ENCODE measurements at regions not wholly inside any gene's neighbourhood (a gene's known extent, or its start where the extent isn't known, plus 50 kb on each side); places are given as distances from the start of the nearest gene placed in this dataset.

- Mint-ChIP-seq H3K27me3 (ENCODE audit: low read depth) (peaks cover 9% of the 10 kb centered on the region), H3K27ac (no peak overlapping the region)
- no peak overlapping the region for H2BK15ac ChIP-seq (ENCODE audit: low read depth, low read length)
Measured at GRCh38 chr6:44699851-44700250, 312.3 kb downstream of the CDC5L start.

More at GRCh38 chr6:44699851-44700250, 312.3 kb downstream of the CDC5L start:
- Histone ChIP-seq H3K4me2 (ENCODE audit: insufficient read depth, insufficient read length, low read length) (no peak overlapping the region), H3K27me3 (ENCODE audit: insufficient read depth, low read length) (no peaks in the 10 kb centered on the region), H3K23me2 (ENCODE audit: insufficient read length, low read depth, low read length, poor library complexity, severe bottlenecking) (no peaks in the 10 kb centered on the region), H3K56ac (ENCODE audit: insufficient read length, low read depth, low read length) (no peak overlapping the region), H3K4me1 (ENCODE audit: insufficient read depth, low read length) (peaks cover 2% of the 10 kb centered on the region; the same call in 1 of the 2 replicates), H2BK12ac (ENCODE audit: insufficient read length, low read depth, low read length) (no peak overlapping the region), H4K5ac (ENCODE audit: insufficient read length, low read depth, low read length) (no peak overlapping the region), H2BK20ac (ENCODE audit: low read depth, low read length, poor library complexity, severe bottlenecking) (no peak overlapping the region), H2AFZ (ENCODE audit: low read length) (no peak overlapping the region), H3K18ac (ENCODE audit: insufficient read length, low read depth, low read length) (no peak overlapping the region), H3K23ac (ENCODE audit: insufficient read length, low read depth, low read length) (no peak overlapping the region), H3K14ac (ENCODE audit: insufficient read depth, low read length) (no peak overlapping the region), H4K8ac (replicated peaks; ENCODE audit: insufficient read length, low read depth, low read length) (no peak overlapping the region), H3K79me1 (ENCODE audit: insufficient read depth, low read depth, low read length, poor library complexity, severe bottlenecking) (no peaks in the 10 kb centered on the region), H3K4ac (ENCODE audit: low read depth, low read length) (no peak overlapping the region), H4K91ac (ENCODE audit: insufficient read length, low read depth, low read length) (no peak overlapping the region), H2BK120ac (ENCODE audit: low read depth, low read length, poor library complexity, severe bottlenecking) (no peak overlapping the region), H3K27ac (ENCODE audit: insufficient read length, low read depth, low read length) (no peak overlapping the region), H3K9me3 (ENCODE audit: control insufficient read depth, low read depth, low read length) (no peaks in the 10 kb centered on the region), H2BK5ac (ENCODE audit: insufficient read length, low read length) (no peak overlapping the region), H3K79me2 (ENCODE audit: insufficient read depth, low read length) (no peaks in the 10 kb centered on the region), H3T11ph (ENCODE audit: low read length) (no peak overlapping the region), H3K9ac (ENCODE audit: extremely low read depth, insufficient read length, low read length) (no peak overlapping the region), H4K20me1 (ENCODE audit: control insufficient read depth, insufficient read depth, insufficient read length) (no peaks in the 10 kb centered on the region), H2AK5ac (ENCODE audit: insufficient read length, low read length) (no peak overlapping the region)
- Mint-ChIP-seq H3K4me1 (peaks cover 18 to 21% of the 10 kb centered on the region in 2 experiments), H3K4me3 (no peak overlapping the region), H3K36me3 (ENCODE audit: insufficient read depth in 1 of 3, low read depth in 3 of 3) (no peaks in the 10 kb centered on the region), H3K9me3 (no peaks in the 10 kb centered on the region)
- TF ChIP-seq CTCF (conservative IDR thresholded peaks at IDR 0.05): no peak
- no peak for DNase-seq
- WGBS (ENCODE audit: extremely low coverage, insufficient read length, low lambda C conversion rate): no CpG with 5 or more reads among the region's 2 CpGs

Measured in H9 (cell line).